RPMI7951 (cell line): ENCODE measurements at regions not wholly inside any gene's neighbourhood (a gene's known extent, or its start where the extent isn't known, plus 50 kb on each side); places are given as distances from the start of the nearest gene placed in this dataset.
"Not testable (repeated sequence)": the region's sequence is repeated elsewhere in the genome, so short reads cannot be mapped to it uniquely, and the experiment has no call there.

Experiments
- DNase-seq: peaks from one replicate; pipeline ENCODE4 v3.0.0-alpha.2; 2012; ENCODE audit warnings: low read depth

- DNase-seq: not testable (repeated sequence)
Measured at GRCh38 chr1:214095896-214096295, 108.1 kb downstream of the PROX1 start.

- DNase-seq: no peak
Measured at GRCh38 chr1:214101246-214101645, 113.5 kb downstream of the PROX1 start.

- DNase-seq: no peak
Measured at GRCh38 chr1:214101828-214102227, 114.1 kb downstream of the PROX1 start.

DNA sequence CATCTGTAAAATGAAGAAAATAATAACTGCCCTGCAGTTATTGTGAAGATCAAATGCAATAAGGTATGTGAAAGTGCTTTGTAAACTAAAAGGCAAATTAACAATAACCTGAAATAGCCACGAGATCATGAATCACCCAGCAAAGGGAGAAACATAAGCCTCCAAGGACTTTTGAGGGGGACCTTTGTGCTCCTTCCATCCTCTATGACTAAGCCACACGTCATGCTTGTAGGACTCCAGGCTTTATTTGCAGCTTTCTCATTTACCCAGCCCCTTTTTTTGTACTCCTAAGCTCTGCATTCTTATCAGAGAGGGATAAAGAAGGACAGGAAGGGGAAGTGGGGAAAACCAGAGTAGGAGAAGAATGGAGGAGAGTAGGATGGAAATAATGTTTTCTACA is 115.1 kb downstream of the PROX1 start:
- peak; percentile 96 for DNase-seq

GRCh38 chr1:214103778-214104177 is 116.0 kb downstream of the PROX1 start:
- no peak for DNase-seq

DNA sequence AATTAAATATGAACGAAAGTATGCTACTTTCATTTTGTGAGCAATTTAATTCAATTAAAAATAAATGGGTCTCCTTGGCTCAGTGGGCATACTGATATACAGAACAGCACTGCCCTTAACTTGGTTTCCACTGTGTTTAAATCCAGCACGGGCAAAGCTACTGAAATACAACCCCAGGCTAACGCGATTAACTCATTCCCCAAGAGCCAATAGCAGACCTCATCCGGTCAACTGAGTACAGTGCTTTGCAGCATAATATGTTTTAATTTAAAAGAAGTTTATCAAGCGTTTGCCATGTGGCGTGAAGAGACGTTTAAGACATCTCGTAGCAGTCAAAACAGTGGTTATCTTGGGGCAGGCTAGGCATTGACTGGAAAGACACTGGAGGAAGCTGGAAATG is 118.6 kb downstream of the PROX1 start:
- peak; percentile 71 for DNase-seq

GRCh38 chr1:214107322-214108096 is 119.7 kb downstream of the PROX1 start:
- DNase-seq: peak; percentile 45

DNA sequence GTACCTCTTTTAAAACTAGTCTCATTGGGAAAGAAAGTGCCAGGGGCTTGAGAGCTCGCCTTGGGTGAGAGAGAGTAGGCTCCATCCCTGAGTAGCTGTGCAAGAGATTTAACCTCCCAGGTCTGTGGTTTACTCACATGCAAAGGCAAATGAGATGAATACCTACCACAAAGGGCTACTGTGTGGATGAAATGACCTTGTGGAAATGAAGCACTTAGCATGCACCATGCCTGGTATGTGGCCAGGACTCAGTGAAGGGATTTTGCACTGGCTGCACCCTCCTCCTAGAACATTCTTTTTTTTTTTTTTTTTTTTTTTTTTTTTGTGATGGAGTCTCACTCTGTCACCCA is 120.3 kb downstream of the PROX1 start:
- DNase-seq: peak; percentile 51

GRCh38 chr1:214111796-214112195 is 124.0 kb downstream of the PROX1 start:
- DNase-seq: no peak

DNA sequence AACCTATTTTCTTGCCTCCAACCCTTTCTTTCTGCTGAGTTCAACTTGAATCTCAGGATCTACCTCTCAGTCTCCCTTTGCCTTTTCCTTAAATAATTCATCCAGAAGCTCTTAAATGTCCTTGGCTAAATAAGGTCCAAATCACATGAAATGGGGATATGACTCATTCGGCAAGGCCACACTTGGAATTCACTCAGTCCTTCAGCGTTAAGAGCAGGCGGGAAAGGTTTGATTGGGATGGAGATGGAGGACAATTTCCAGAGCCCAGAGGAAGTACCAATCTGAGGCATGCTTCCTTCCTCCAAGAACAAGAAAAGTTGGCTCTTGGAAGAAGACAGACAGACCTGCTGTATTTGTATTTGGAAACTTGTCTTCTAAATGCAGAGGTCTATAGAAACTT is 128.5 kb downstream of the PROX1 start:
- peak; percentile 74 for DNase-seq

DNA sequence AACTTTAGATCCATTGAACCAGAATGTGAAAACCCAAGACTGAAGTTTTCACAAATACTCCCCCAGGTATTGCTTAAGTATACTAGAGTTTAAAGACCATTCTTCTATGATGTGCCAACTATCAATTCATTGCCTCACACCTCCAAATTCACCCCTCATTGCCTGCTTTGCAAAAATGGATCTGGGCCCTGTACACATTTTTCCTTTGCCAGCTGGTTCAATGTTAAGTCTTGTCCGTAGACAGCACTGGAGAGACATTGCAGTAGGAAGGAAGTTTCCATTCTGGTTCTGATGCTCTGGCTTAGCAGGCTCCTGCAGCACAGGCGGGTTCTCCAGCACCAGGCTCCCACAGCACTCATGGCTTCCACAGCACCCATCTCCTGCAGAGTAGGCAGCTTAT is 130.0 kb downstream of the PROX1 start:
- no peak for DNase-seq

GRCh38 chr1:214120191-214120590 is 132.4 kb downstream of the PROX1 start:
- no peak for DNase-seq

DNA sequence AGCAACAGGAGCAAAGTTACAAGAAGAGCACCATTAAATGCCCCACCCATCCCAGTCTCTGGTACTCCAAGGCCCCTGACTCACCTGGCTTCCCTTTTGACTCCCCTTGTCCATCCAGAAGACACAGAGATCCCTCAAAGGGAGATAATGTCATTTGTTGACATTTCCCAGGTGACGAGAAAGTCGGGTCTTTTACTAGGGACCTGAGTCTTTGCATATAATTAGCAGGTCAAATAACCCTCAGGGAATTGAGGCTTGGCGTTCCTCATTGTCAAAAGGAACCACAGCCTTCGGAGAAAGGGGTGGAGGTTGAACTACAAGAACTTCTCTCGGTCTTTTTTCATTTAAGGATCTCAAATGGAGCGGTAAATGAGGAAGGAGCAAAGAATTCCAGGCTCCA is 133.2 kb downstream of the PROX1 start:
- no peak for DNase-seq

GRCh38 chr1:214122110-214122509 is 134.3 kb downstream of the PROX1 start:
- DNase-seq: no peak

DNA sequence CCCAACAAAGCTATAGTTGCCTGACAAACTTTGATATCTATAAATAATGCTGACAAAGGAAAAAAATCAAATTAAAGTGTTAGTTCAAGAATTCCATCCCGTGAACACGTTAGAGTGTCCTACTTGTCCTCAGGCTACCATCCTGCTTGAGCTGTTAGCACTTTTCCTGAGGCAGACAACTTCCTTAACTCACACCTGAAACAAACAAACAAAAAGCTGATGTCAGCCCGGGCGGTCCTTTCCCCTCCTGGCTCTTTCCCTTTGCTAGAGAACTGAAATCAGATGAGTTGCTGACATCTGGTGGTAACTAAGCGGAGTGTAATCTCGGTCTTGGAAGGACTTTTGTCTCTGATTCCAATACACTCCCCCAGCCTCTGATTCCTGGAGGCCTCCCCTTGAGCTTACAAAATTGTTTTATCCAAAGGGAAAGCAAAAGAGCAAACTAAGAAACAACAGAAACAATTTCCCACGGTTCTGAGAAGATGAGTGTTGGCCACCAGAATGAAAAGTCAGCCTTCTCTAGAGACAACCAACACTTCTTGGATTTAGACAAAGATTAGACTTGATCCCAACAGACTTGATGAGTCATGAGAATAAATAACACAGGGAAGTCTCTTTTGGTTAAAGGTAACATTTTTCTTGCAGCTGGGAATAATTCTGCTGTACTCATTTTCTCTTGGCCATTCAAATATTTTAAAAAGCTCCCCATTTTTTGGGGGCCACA is 135.4 kb downstream of the PROX1 start:
- peak; percentile 77 for DNase-seq

GRCh38 chr1:214124281-214124805 is 136.6 kb downstream of the PROX1 start:
- DNase-seq: peak; percentile 86

GRCh38 chr1:214124915-214125314 is 137.1 kb downstream of the PROX1 start:
- DNase-seq: peak; percentile 47

GRCh38 chr1:214125819-214126218 is 138.0 kb downstream of the PROX1 start:
- no peak for DNase-seq

DNA sequence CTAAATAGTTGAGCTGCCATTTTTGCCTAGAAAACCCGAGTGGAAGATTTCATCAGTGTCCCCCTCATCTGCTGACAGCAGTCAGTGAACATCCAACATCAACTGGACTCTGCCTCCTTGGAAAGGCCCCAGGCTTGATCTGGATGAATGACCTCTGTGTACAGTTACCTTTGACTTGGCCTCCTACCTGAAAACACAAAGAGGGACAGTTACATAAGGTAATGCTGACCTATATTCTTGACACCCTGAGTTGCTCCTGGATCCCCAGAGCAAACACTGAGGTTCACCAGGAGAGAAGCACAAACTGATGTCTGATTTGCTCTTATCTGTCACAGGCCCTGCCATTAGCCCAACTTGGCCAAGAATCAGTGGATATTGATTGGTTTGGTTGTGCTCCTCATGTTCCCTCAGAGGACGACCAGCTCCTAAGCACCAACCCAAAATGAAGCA is 138.9 kb downstream of the PROX1 start:
- DNase-seq: no peak

DNA sequence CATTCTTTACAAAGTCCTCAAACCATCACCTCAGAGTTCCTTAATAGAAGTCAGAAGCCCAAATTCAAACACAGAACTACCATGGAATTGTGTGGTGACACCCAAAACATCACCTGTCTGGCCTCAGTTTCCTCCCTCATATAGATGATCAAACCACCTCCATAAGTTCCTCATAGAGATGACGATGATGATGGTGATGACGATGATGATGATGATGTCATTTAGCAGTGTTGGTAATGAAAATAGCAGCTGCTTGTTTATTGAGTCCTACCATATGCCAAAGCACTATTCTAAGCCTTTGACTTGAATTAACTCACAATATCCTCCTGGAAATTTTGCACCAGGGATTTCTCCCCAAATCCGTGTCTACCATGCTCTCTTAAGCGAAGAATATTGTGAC is 139.9 kb downstream of the PROX1 start:
- DNase-seq: no peak

GRCh38 chr1:214135886-214136285 is 145.1 kb upstream of the SMYD2 start:
- DNase-seq: peak; percentile 96

DNA sequence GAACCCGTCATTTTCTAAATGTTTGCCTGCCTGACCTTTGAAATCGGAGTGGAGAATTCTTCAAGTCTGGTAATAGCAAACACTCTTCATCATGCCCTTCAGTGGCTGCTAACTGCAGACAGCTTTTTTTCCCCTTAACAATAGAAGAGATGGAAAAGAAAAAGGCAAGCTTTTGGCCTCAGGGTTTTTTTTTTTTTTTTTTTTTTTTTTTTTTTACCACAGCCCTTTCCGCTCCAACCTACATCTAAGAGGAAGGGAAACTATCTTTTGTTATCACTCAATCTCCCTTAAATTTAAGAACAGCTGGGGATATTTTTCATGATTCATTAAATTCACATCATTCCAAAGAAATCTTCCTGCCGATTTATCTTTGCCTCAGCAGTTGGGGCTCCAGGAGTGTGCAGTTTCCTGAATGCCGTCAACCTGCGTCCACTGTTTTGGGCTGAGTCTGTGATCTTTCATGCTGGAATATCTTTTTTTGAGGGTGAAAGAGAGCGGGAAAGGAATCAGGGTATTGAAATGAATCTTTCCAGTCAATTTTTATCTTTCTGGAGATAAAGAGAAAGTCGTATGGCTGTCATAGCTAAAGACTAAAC is 144.5 kb upstream of the SMYD2 start:
- DNase-seq: peak; percentile 92

- no peak for DNase-seq
Measured at GRCh38 chr1:214141486-214141885, 139.5 kb upstream of the SMYD2 start.
